H1 (cell line): ENCODE measurements at regions not wholly inside any gene's neighbourhood (a gene's known extent, or its start where the extent isn't known, plus 50 kb on each side); places are given as distances from the start of the nearest gene placed in this dataset.

Experiments
- CTCF ChIA-PET: fragments of 300-600 bp; sonication (Branson Sonifier 250); formaldehyde crosslinking; loops from one replicate; lab custom pipeline; 2021; ENCODE audit not compliant: partially characterized antibody; lab: Charles Lee
- POLR2A ChIA-PET: fragments of 300-600 bp; sonication (Branson Sonifier 250); formaldehyde crosslinking; loops from one replicate; lab custom pipeline; 2021; ENCODE audit warnings: inconsistent platforms; ENCODE audit not compliant: partially characterized antibody; lab: Charles Lee
- DNase-seq, 2 experiments: peaks; one replicate each; pipeline versions ENCODE4 v3.0.0 to v3.0.0-alpha.2; 2010 to 2022; ENCODE audit warnings: low spot score in 2 of 2, low read depth in 1 of 2, mixed read lengths in 1 of 2
- FAIRE-seq: peaks from 2 replicates; lab custom pipeline; 2011; peaks lifted over from hg19 to GRCh38; lab: Jason Lieb, UNC
- H2AFZ ChIP-seq: 2 replicates; pipeline ENCODE4 v1.8.1; 2012; ENCODE audit warnings: low read length, inconsistent platforms
- H2AK5ac ChIP-seq: 2 replicates; pipeline ENCODE4 v1.6.1; 2013; ENCODE audit warnings: low read depth, low read length
- H2BK120ac ChIP-seq: replicated peaks from 2 replicates; pipeline ENCODE3; 2013; ENCODE audit warnings: low read depth, low read length, inconsistent platforms
- H2BK12ac ChIP-seq: 2 replicates; pipeline ENCODE4 v1.6.1; 2013; ENCODE audit warnings: low read depth, low read length
- H2BK15ac ChIP-seq: 2 replicates; pipeline ENCODE4 v1.6.1; 2013; ENCODE audit warnings: low read length
- H2BK20ac ChIP-seq: 2 replicates; pipeline ENCODE4 v1.6.1; 2013; ENCODE audit warnings: low read length
- H2BK5ac ChIP-seq: 2 replicates; pipeline ENCODE4 v1.6.1; 2013; ENCODE audit warnings: low read depth, low read length
- H3K14ac ChIP-seq: 2 replicates; pipeline ENCODE4 v1.6.1; 2013; ENCODE audit warnings: inconsistent platforms; ENCODE audit not compliant: insufficient read length
- H3K18ac ChIP-seq: 2 replicates; pipeline ENCODE4 v1.6.1; 2013; ENCODE audit warnings: low read length; ENCODE audit errors: extremely low read depth
- H3K23ac ChIP-seq: 2 replicates; pipeline ENCODE4 v1.6.1; 2013; ENCODE audit warnings: inconsistent platforms; ENCODE audit not compliant: insufficient read length
- H3K23me2 ChIP-seq: 2 replicates; pipeline ENCODE4 v1.6.1; 2013; ENCODE audit warnings: low read depth, low read length
- H3K27ac ChIP-seq: 2 replicates; pipeline ENCODE4 v1.6.1; 2011; ENCODE audit warnings: low read depth, low read length, inconsistent platforms
- H3K27me3 ChIP-seq, 4 experiments: replicated peaks in 1 of 4; 1 replicate in 1 of 4; 2 replicates in 3 of 4; pipeline versions ENCODE4 v1.6.1 to v1.8.1; 2011 to 2013; ENCODE audit warnings: low read length in 3 of 4, mild to moderate bottlenecking in 3 of 4, inconsistent platforms in 2 of 4, mixed read lengths in 2 of 4, moderate library complexity in 1 of 4; ENCODE audit not compliant: control insufficient read depth in 3 of 4, insufficient read depth in 3 of 4; ENCODE audit errors: extremely low read depth in 1 of 4
- H3K36me3 ChIP-seq, 4 experiments: 2 replicates each; pipeline versions ENCODE4 v1.6.1 to v1.8.1; 2011 to 2013; ENCODE audit warnings: mild to moderate bottlenecking in 4 of 4, low read length in 3 of 4, moderate library complexity in 2 of 4, control low read depth in 1 of 4, inconsistent platforms in 1 of 4; ENCODE audit not compliant: insufficient read depth in 4 of 4, control insufficient read depth in 2 of 4
- H3K4ac ChIP-seq: replicated peaks from 2 replicates; pipeline ENCODE3; 2013; ENCODE audit warnings: low read length, low read depth, mixed read lengths, inconsistent platforms; ENCODE audit not compliant: insufficient read length
- H3K4me1 ChIP-seq, 4 experiments: replicated peaks in 1 of 4; 1 replicate in 1 of 4; 2 replicates in 3 of 4; pipeline versions ENCODE4 v1.6.1 to v1.8.1; 2011 to 2013; ENCODE audit warnings: low read length in 3 of 4, inconsistent platforms in 2 of 4, mixed read lengths in 1 of 4; ENCODE audit not compliant: insufficient read depth in 4 of 4, control insufficient read depth in 3 of 4
- H3K4me2 ChIP-seq, 2 experiments: 2 replicates each; pipeline versions ENCODE4 v1.6.1 to v1.8.1; 2011 to 2013; ENCODE audit warnings: low read depth in 2 of 2, low read length in 2 of 2, control low read depth in 1 of 2, inconsistent platforms in 1 of 2, mild to moderate bottlenecking in 1 of 2; ENCODE audit not compliant: insufficient read depth in 1 of 2
- H3K4me3 ChIP-seq, 4 experiments: fragments of 200-600, 300-600 bp in 1 of 4; sonication (generic), shearing (Covaris generic), sonication (Bioruptor Twin) in 1 of 4; 2 replicates each; pipeline versions ENCODE4 v1.5.1 to v1.8.1; 2011 to 2016; ENCODE audit warnings: low read length in 4 of 4, low read depth in 3 of 4, control low read depth in 2 of 4, inconsistent platforms in 2 of 4, mild to moderate bottlenecking in 2 of 4, mixed read lengths in 1 of 4, moderate library complexity in 1 of 4; ENCODE audit not compliant: insufficient read depth in 2 of 4; ENCODE audit errors: extremely low read depth in 1 of 4
- H3K56ac ChIP-seq: replicated peaks from 2 replicates; pipeline ENCODE3; 2013; ENCODE audit warnings: low read depth, mild to moderate bottlenecking, mixed read lengths, low read length, inconsistent platforms; ENCODE audit not compliant: insufficient read length
- H3K79me1 ChIP-seq: 2 replicates; pipeline ENCODE4 v1.6.1; 2013; ENCODE audit warnings: low read depth, low read length, control low read depth
- H3K79me2 ChIP-seq, 2 experiments: 2 replicates each; pipeline versions ENCODE4 v1.6.1 to v1.8.1; 2012 to 2013; ENCODE audit warnings: low read length in 2 of 2, mild to moderate bottlenecking in 2 of 2, inconsistent platforms in 1 of 2; ENCODE audit not compliant: insufficient read depth in 2 of 2, control insufficient read depth in 1 of 2
- H3K9ac ChIP-seq, 4 experiments: replicated peaks in 1 of 4; 1 replicate in 1 of 4; 2 replicates in 3 of 4; pipeline versions ENCODE4 v1.6.1 to v1.8.1; 2011 to 2013; ENCODE audit warnings: low read depth in 3 of 4, low read length in 3 of 4, control low read depth in 2 of 4, mild to moderate bottlenecking in 2 of 4, moderate library complexity in 2 of 4, inconsistent platforms in 1 of 4; ENCODE audit errors: extremely low read depth in 1 of 4
- H3K9me3 ChIP-seq, 2 experiments: 2 replicates each; pipeline versions ENCODE4 v1.6.1 to v1.8.1; 2012 to 2013; ENCODE audit warnings: mild to moderate bottlenecking in 2 of 2, moderate library complexity in 2 of 2, control low read depth in 1 of 2, inconsistent platforms in 1 of 2, low read depth in 1 of 2, low read length in 1 of 2, mixed read lengths in 1 of 2; ENCODE audit not compliant: insufficient read depth in 2 of 2
- H4K20me1 ChIP-seq, 2 experiments: replicated peaks in 1 of 2; 2 replicates each; pipeline versions ENCODE3 to v1.8.1; 2011 to 2013; ENCODE audit warnings: inconsistent platforms in 2 of 2, low read length in 2 of 2, mild to moderate bottlenecking in 1 of 2; ENCODE audit not compliant: insufficient read depth in 2 of 2, control insufficient read depth in 1 of 2
- H4K5ac ChIP-seq: 2 replicates; pipeline ENCODE4 v1.6.1; 2013; ENCODE audit warnings: low read length, low read depth, mixed read lengths, inconsistent platforms; ENCODE audit not compliant: insufficient read length
- H4K8ac ChIP-seq: 2 replicates; pipeline ENCODE4 v1.8.0; 2013; ENCODE audit warnings: mild to moderate bottlenecking, moderate library complexity, low read length, inconsistent platforms; ENCODE audit not compliant: insufficient read depth; ENCODE audit errors: extremely low read depth
- H4K91ac ChIP-seq: replicated peaks from 2 replicates; pipeline ENCODE3; 2013; ENCODE audit warnings: low read length, mixed read lengths, inconsistent platforms; ENCODE audit not compliant: insufficient read length
- CBX8 ChIP-seq: fragments of 300-800, 300-1000 bp; sonication (generic); IDR thresholded peaks from 2 replicates; pipeline ENCODE4 v1.7.1; 2016; ENCODE audit warnings: low read depth, low read length, borderline replicate concordance
- CHD1 ChIP-seq: IDR thresholded peaks from 2 replicates; pipeline ENCODE4 v1.6.1; 2012; ENCODE audit warnings: low read depth, low read length, improper control_type of control experiment
- MAX ChIP-seq: IDR thresholded peaks from 2 replicates; pipeline ENCODE4 v1.6.1; 2012; ENCODE audit warnings: inconsistent platforms
- PHF8 ChIP-seq: fragments of 200-600 bp; sonication (generic); conservative IDR thresholded peaks from 2 replicates; pipeline ENCODE4 v1.7.1; 2012; ENCODE audit warnings: low read depth, mild to moderate bottlenecking, inconsistent platforms, low read length, moderate library complexity
- POLR2A ChIP-seq, 2 experiments: IDR thresholded peaks; 1 replicate in 1 of 2; 2 replicates in 1 of 2; pipeline ENCODE4 v1.6.1; 2011; ENCODE audit warnings: low read depth in 2 of 2, low read length in 2 of 2, mild to moderate bottlenecking in 2 of 2; ENCODE audit errors: control extremely low read depth in 1 of 2
- POU5F1 ChIP-seq: IDR thresholded peaks from 2 replicates; pipeline ENCODE4 v1.6.1; 2011; ENCODE audit warnings: low read depth, mild to moderate bottlenecking, low read length, moderate library complexity
- SIN3A ChIP-seq, 2 experiments: IDR thresholded peaks in 1 of 2; conservative IDR thresholded peaks in 1 of 2; 2 replicates each; pipeline ENCODE4 v1.6.1; 2011 to 2012; ENCODE audit warnings: low read length in 2 of 2, improper control_type of control experiment in 1 of 2, low read depth in 1 of 2, mild to moderate bottlenecking in 1 of 2
- SIX5 ChIP-seq: IDR thresholded peaks from 2 replicates; pipeline ENCODE4 v1.6.1; 2011; ENCODE audit warnings: mild to moderate bottlenecking, low read depth, low read length
- SUZ12 ChIP-seq: fragments of 200-600 bp; sonication (generic); IDR thresholded peaks from 2 replicates; pipeline ENCODE4 v1.6.1; 2012; ENCODE audit warnings: mild to moderate bottlenecking, inconsistent platforms, low read length, moderate library complexity, mixed read lengths
- TAF1 ChIP-seq: IDR thresholded peaks from 2 replicates; pipeline ENCODE4 v1.6.1; 2011; ENCODE audit warnings: mild to moderate bottlenecking, low read depth, low read length
- TCF12 ChIP-seq: IDR thresholded peaks from 2 replicates; pipeline ENCODE4 v1.6.1; 2011; ENCODE audit warnings: low read depth, mild to moderate bottlenecking, low read length
- TEAD4 ChIP-seq: IDR thresholded peaks from 2 replicates; pipeline ENCODE4 v1.6.1; 2012; ENCODE audit warnings: low read depth, low read length, inconsistent platforms, mixed read lengths
- USF2 ChIP-seq: IDR thresholded peaks from 2 replicates; pipeline ENCODE4 v1.6.1; 2011; ENCODE audit warnings: low read length, improper control_type of control experiment
- YY1 ChIP-seq: IDR thresholded peaks from 2 replicates; pipeline ENCODE4 v1.6.1; 2011; ENCODE audit warnings: low read depth, mild to moderate bottlenecking, low read length
- WGBS, 2 experiments: shearing (Covaris generic) in 1 of 2; methylation state at CpG; one replicate each; pipeline versions ENCODE4 v1.1.6 to v1.1.7; 2013 to 2015; ENCODE audit warnings: low lambda C conversion rate in 2 of 2, mixed read lengths in 2 of 2, inconsistent platforms in 1 of 2, low coverage in 1 of 2, missing lambda C conversion rate in 1 of 2; ENCODE audit not compliant: insufficient replicate concordance in 2 of 2, insufficient coverage in 1 of 2, insufficient read length in 1 of 2; ENCODE audit errors: extremely low coverage in 1 of 2, missing lambda C conversion rate in 1 of 2; 5-methylcytosine and 5-hydroxymethylcytosine counted together

- no peak overlapping the region for H2AFZ ChIP-seq
- no peak overlapping the region for H2BK20ac ChIP-seq
- no peak overlapping the region for H2BK12ac ChIP-seq
- WGBS, 2 experiments = 84% methylated on average over 6 of the region's 6 CpGs; no CpG with 5 or more reads in 1 of the 2 experiments
- no peak overlapping the region for H3K56ac ChIP-seq
- no peak overlapping the region for H4K5ac ChIP-seq
- H2BK120ac ChIP-seq = no peak overlapping the region
- no peak overlapping the region for H3K4ac ChIP-seq
- POLR2A ChIA-PET = no interaction called here
- no peak for FAIRE-seq
- H3K23ac ChIP-seq = no peak overlapping the region
- no peaks in the 10 kb centered on the region for H3K9me3 ChIP-seq
- no peaks in the 10 kb centered on the region for H3K36me3 ChIP-seq
- no peaks in the 10 kb centered on the region for H3K79me2 ChIP-seq
- no peak overlapping the region for H3K27ac ChIP-seq
- no peaks in the 10 kb centered on the region for H3K27me3 ChIP-seq
- no peak overlapping the region for H3K4me2 ChIP-seq
- H2BK15ac ChIP-seq = no peak overlapping the region
- no peak for DNase-seq
- H2AK5ac ChIP-seq = no peak overlapping the region
- no peak overlapping the region for H4K8ac ChIP-seq
- no peaks in the 10 kb centered on the region for H3K4me1 ChIP-seq
- H2BK5ac ChIP-seq = no peak overlapping the region
- no peak overlapping the region for H3K9ac ChIP-seq
- H3K14ac ChIP-seq = no peak overlapping the region
- H3K4me3 ChIP-seq = no peak overlapping the region
- CTCF ChIA-PET = interaction anchor here (0.6 kb wide), 1 partner anchor 346 kb away, joined by 3 read pairs; no protein-coding TSS in a partner anchor
- H3K18ac ChIP-seq = no peak overlapping the region
- no peaks in the 10 kb centered on the region for H3K79me1 ChIP-seq
- no peaks in the 10 kb centered on the region; the same call in 1 of the 2 replicates for H3K23me2 ChIP-seq
- no peaks in the 10 kb centered on the region for H4K20me1 ChIP-seq
- H4K91ac ChIP-seq = no peak overlapping the region
- TF ChIP-seq MAX (no peak), SIX5 (no peak), SUZ12 (no peak), TAF1 (no peak), POU5F1 (no peak), SIN3A (conservative IDR thresholded peaks at IDR 0.05 in 1 of 2, IDR thresholded peaks at IDR 0.05 in 1 of 2; ENCODE audit: low read depth in 1 of 2, low read length in 2 of 2) (no peak), USF2 (no peak), CHD1 (no peak), CBX8 (no peak), POLR2A (IDR thresholded peaks at IDR 0.05; ENCODE audit: control extremely low read depth in 1 of 2, low read depth in 2 of 2, low read length in 2 of 2) (no peak), TEAD4 (no peak), YY1 (no peak), PHF8 (no peak), TCF12 (no peak)
Observed at GRCh38 chr10:1850971-1851527, 113.7 kb upstream of the ADARB2 start.
